Activated CD8-positive, alpha-beta memory T cell treated with anti-CD3 and anti-CD28 coated beads for 1 hour (primary cell): ENCODE measurements at regions not wholly inside any gene's neighbourhood (a gene's known extent, or its start where the extent isn't known, plus 50 kb on each side); places are given as distances from the start of the nearest gene placed in this dataset.

ENCODE experiments used
- DNase-seq, 2 donors: peaks; one replicate each; pipeline ENCODE4 v3.0.0-alpha.2; 2020; ENCODE audit warnings: low read depth in 1 of 2; ENCODE audit errors: extremely low read depth in 1 of 2

- no peak for DNase-seq
Observed at GRCh38 chr22:44616882-44617655, 84.9 kb upstream of the PRR5 start.

DNA sequence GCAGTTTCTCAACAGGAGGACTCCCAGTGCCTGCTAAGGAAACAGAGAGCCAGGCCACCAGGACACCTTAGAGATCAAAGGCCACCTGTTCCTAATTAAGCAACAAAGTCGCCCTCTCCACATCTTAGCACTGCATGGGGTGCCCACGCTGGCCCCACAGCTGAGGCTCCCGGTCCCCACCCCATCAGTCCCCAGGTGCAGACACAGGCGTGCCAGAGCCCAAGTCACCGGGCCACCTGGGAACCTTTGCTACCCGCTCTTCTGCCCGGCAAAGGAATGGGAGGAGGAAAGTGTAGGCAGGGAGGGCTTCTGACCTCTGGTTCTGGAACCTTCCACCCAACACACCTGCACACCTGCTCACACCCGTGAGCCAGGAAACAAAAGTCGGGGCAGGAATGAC lies 85.5 kb upstream of the PRR5 start:
- DNase-seq = no peak

DNA sequence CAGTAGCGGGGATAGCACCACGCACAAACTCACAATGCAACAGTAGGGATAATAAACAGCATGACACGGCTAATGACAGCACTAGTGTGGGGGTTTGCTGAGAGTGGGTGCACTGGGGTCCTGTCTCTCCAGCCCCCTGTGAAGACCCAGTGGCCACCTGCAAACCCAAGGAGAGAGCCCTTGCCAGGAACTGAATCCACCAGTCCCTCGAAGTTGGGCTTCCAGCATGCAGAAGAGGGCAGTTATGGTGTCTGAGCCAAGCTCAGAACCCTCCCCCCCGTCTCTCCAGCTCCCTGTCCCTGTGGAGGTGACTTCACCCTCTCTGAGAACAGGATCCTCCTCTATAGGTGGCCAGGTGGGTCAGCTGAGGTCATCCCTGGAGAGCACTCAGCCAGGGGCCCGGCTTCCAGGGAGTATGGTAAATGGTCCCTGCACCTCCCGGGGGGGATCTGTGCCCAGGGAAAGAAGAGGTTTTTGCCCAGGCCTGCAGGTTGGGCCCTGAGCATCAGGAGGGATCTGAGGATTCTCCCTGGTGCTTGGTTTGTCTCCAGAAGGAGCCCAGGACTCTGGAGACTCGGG lies 86.3 kb upstream of the PRR5 start:
- no peak for DNase-seq

GRCh38 chr22:44615146-44615545 lies 86.9 kb upstream of the PRR5 start:
- no peak for DNase-seq

GRCh38 chr22:44613196-44613595 lies 88.8 kb upstream of the PRR5 start:
- DNase-seq = no peak

- DNase-seq = no peak
Observed at GRCh38 chr22:44611880-44612496, 90.0 kb upstream of the PRR5 start.

DNA sequence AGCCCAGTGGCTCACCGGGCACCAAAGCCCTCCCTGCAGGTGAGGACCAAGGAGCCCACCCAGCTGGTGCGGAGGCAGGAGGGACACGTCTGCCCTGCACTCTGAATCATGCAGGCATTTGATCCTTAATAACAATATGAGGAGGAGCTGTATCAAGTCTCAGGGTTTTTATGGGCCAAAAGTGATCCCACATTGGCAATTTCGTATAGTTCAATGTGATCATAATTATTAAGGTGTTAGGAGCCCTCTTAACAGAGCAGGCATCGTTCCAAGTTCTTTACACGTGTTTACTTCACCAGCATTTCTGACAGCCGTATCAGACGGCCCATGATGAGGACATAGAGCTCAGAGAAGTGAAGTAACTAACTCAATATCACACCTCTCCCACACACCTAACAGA lies 91.9 kb upstream of the PRR5 start:
- DNase-seq = no peak

- DNase-seq = no peak
Observed at GRCh38 chr22:44609400-44609988, 92.5 kb upstream of the PRR5 start.

GRCh38 chr22:44608597-44609399 lies 93.2 kb upstream of the PRR5 start:
- DNase-seq = no peak

DNA sequence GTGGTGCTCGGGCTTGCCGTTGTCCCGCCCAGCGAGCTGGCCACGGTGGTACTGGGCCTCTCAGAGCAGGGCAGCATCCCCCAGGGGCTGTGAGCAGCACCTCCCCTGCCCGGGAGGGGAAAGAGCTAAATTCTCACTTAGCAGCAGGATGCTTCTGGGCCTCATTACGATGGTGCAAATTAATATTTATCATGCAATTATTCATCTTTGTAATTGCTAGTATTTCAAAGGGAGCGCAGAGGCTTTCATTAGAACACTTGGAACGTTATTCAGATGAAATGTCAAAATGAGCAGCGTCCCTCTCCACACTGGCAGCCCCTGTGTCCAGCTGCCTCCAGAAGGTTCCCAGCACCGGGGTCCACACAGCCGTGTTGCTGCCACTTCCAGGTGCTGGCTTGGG lies 95.9 kb upstream of the PRR5 start:
- no peak for DNase-seq

DNA sequence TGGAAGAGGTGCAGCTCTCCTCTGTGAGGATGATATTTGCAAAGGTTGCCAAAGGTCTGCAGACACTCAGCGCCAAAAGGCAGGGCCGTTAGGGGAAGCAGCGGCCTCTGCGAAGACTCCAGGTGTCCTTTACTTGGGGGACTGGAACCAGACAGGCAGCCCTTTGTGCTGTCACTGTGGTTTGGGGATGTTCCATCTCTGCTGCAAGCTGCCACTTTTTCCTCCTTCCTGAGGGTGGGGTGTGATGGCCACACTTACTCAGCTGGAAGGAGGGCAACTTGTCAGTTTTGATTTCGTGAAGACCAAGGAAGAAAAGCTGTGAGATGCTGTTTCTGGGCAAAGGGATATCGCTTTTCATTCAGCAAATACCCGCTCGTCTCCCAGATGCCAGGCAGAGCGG lies 96.5 kb upstream of the PRR5 start:
- no peak for DNase-seq

- no peak for DNase-seq
Observed at GRCh38 chr22:44604991-44605390, 97.0 kb upstream of the PRR5 start.

DNA sequence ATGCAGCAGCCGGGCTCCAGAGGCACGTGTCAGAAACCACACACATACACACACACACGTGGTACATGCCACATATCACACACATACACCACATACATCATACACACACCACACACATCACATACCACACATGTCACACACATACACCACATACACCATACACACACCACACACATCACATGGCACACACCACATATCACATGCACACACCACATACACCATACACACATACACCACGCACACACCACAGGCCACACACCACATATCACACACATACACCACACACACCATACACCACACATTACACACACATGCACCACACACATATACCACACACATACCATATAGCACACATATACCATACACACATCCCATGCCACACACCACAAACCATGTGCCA lies 97.5 kb upstream of the PRR5 start:
- DNase-seq = no peak

- no peak for DNase-seq
Observed at GRCh38 chr22:44603767-44604166, 98.2 kb upstream of the PRR5 start.

DNA sequence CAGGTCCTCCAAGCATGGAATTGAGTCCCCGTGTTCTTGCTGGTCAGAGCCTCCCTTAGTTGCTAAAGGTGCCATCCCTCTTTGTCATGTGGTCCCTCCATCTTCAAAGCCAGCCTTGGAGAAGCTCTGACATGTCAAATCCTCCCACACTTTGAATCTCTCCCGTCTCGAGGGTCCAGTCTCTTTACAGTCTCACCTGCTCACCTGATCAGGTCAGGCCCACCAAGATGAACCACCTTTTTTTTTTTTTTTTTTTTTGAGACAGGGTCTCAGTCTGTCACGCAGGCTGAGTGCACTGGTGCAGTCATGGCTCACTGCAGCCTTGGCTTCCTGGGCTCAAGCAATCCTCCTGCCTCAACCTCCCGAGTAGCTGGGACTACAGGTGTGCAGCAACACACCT lies 100.3 kb upstream of the PRR5 start:
- no peak for DNase-seq

DNA sequence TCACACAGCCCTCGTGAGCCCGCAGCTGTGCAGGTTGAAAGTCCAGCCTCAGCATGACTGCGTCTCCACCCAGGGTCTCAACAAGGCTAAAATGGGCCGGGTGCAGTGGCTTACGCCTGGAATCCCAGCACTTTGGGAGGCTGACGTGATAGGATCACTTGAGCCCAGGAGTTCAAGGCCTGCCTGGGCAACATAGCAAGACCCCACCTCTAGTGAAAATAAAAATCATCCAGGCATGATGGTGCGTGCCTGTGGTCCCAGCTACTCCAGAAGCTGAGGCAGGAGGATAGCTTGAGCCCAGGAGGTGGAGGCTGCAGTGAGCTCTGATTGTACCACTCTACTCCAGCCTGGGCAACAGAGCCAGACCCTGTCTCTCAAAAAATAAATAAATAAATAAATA lies 100.8 kb upstream of the PRR5 start:
- no peak for DNase-seq

DNA sequence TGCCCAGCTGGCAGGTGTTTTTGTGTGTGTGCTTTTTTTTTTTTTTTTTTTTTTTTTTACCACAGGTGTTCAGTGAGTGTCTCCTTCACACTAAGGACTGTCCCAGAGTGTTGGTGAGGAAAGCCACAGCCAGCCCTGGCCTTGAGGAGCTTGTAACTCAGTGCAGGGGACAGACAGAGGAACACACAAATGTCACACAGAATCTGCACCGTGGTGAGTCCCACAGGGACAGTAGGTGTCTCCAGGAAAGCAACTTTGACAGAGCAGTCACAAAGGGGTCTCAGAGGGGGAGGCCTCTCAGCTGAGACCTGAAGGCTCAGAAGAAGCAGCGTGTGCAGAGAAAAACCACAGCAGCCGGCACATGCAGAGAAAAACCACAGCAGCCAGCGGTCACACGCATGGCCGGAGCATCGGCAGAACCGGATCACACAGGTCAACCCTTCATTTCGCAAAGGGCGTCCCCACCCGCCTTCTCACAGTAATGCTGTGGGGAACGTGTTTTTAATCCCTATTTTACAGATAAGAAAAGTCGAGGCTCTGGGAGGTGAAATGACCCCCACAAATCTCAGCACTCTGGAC lies 101.7 kb upstream of the PRR5 start:
- DNase-seq = no peak

- no peak for DNase-seq
Observed at GRCh38 chr22:44599500-44600140, 101.6 kb upstream of the RTL6 start.

DNA sequence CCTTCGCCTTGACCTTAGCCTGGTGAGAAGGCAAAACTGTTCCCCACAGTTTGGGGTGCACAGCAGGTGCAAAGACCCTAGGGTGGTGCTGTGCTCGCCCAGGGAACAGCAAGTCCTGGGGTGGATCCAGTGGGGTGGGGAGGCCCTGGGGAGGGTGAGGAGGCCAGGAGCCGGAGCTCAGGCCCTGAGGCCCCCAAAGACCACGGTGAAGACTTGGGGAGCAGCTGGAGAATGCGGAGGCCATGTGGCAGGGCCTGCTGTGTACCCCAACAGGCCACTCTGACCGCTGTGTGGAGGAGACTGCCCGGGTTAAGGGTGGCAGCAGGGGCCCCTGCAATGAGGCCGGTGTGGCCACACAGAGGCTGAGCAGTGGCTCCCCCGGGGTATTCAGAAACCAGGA lies 101.1 kb upstream of the RTL6 start:
- DNase-seq = no peak

- no peak for DNase-seq
Observed at GRCh38 chr22:44597616-44598015, 99.6 kb upstream of the RTL6 start.
